WTC11 (cell line): ENCODE measurements at regions not wholly inside any gene's neighbourhood (a gene's known extent, or its start where the extent isn't known, plus 50 kb on each side); places are given as distances from the start of the nearest gene placed in this dataset.

Source experiments
- ATAC-seq: fragments of 200-7000 bp; cut with Tn5 transposase; 2 replicates; pipeline ENCODE4 v1.10.0; 2021; ENCODE audit warnings: mild to moderate bottlenecking, moderate library complexity
- CTCF ChIA-PET: fragments of 300-600 bp; sonication (Branson Sonifier 250); formaldehyde crosslinking; loops from one replicate; lab custom pipeline; 2021; ENCODE audit warnings: antibody characterized with exemption; lab: Charles Lee
- POLR2A ChIA-PET: fragments of 350-600 bp; sonication (Branson Sonifier 250); formaldehyde crosslinking; loops from one replicate; lab custom pipeline; 2021; ENCODE audit warnings: antibody characterized with exemption; lab: Charles Lee
- DNase-seq: peaks from one replicate; pipeline ENCODE4 v3.0.0; 2021; ENCODE audit warnings: low spot score
- H3K27ac Mint-ChIP-seq: 2 replicates; pipeline ENCODE4 v1.8.0; 2021; ENCODE audit warnings: mixed read lengths
- H3K27me3 Mint-ChIP-seq: 2 replicates; pipeline ENCODE4 v1.8.0; 2021; ENCODE audit warnings: low read depth, mild to moderate bottlenecking, moderate library complexity, mixed read lengths
- H3K36me3 Mint-ChIP-seq: 2 replicates; pipeline ENCODE4 v1.8.0; 2021; ENCODE audit warnings: mixed read lengths
- H3K4me1 Mint-ChIP-seq: 2 replicates; pipeline ENCODE4 v1.8.0; 2022; ENCODE audit warnings: mixed read lengths
- H3K4me3 Mint-ChIP-seq: 2 replicates; pipeline ENCODE4 v1.8.0; 2021; ENCODE audit warnings: mild to moderate bottlenecking, moderate library complexity, mixed read lengths
- H3K9me3 Mint-ChIP-seq: 2 replicates; pipeline ENCODE4 v1.8.0; 2021; ENCODE audit warnings: mixed read lengths
- GABPB1 ChIP-seq: sonication (generic); formaldehyde crosslinking; IDR thresholded peaks from 2 replicates; pipeline ENCODE4 v1.8.1; 2023; ENCODE audit warnings: mild to moderate bottlenecking, missing genetic modification reagents
- GTF2I ChIP-seq: fragments of 250-450 bp; sonication (Bioruptor Pico); conservative IDR thresholded peaks from 2 replicates; pipeline ENCODE4 v1.4.0; 2021; ENCODE audit warnings: mild to moderate bottlenecking
- IRF2 ChIP-seq: sonication (generic); formaldehyde crosslinking; IDR thresholded peaks from 2 replicates; pipeline ENCODE4 v1.8.0; 2022; ENCODE audit warnings: low read depth, missing genetic modification reagents, borderline replicate concordance
- JUN ChIP-seq: sonication (generic); formaldehyde crosslinking; IDR thresholded peaks from 2 replicates; pipeline ENCODE4 v1.8.0; 2023; ENCODE audit warnings: mild to moderate bottlenecking, missing genetic modification reagents
- MXD4 ChIP-seq: fragments of 250-450 bp; sonication (Bioruptor Pico); IDR thresholded peaks from 2 replicates; pipeline ENCODE4 v1.8.0; 2021; ENCODE audit warnings: mild to moderate bottlenecking, moderate library complexity, borderline replicate concordance
- MYBL2 ChIP-seq: sonication (generic); formaldehyde crosslinking; IDR thresholded peaks from 2 replicates; pipeline ENCODE4 v1.8.1; 2023; ENCODE audit warnings: mild to moderate bottlenecking, moderate library complexity, missing genetic modification reagents
- PRRX2 ChIP-seq: fragments of 250-450 bp; sonication (Bioruptor Pico); IDR thresholded peaks from 2 replicates; pipeline ENCODE4 v1.8.0; 2021; ENCODE audit warnings: mild to moderate bottlenecking
- SMAD3 ChIP-seq: sonication (generic); formaldehyde crosslinking; IDR thresholded peaks from 2 replicates; pipeline ENCODE4 v1.8.0; 2022; ENCODE audit warnings: missing genetic modification reagents, mild to moderate bottlenecking, borderline replicate concordance
- TF ChIP-seq, protein P1 (sequence below): sonication (generic); formaldehyde crosslinking; IDR thresholded peaks from 2 replicates; pipeline ENCODE4 v1.8.0; 2022; ENCODE audit warnings: missing genetic modification reagents
- TF ChIP-seq, protein P2 (sequence below): sonication (generic); formaldehyde crosslinking; IDR thresholded peaks from 2 replicates; pipeline ENCODE4 v1.8.0; 2022; ENCODE audit warnings: mild to moderate bottlenecking, missing genetic modification reagents
- TF ChIP-seq, protein P3 (sequence below): fragments of 250-450 bp; sonication (Bioruptor Pico); IDR thresholded peaks from 2 replicates; pipeline ENCODE4 v1.9.0; 2021; ENCODE audit warnings: mild to moderate bottlenecking
- TF ChIP-seq, protein P4 (sequence below): fragments of 250-450 bp; sonication (Bioruptor Pico); IDR thresholded peaks from 2 replicates; pipeline ENCODE4 v1.9.0; 2021; ENCODE audit warnings: mild to moderate bottlenecking
- TF ChIP-seq, protein P5 (sequence below): fragments of 250-450 bp; sonication (Bioruptor Pico); conservative IDR thresholded peaks from 2 replicates; pipeline ENCODE4 v1.9.0; 2021; ENCODE audit warnings: mild to moderate bottlenecking
- TF ChIP-seq, protein P6 (sequence below): sonication (generic); formaldehyde crosslinking; IDR thresholded peaks from 2 replicates; pipeline ENCODE4 v1.8.1; 2023; ENCODE audit warnings: mild to moderate bottlenecking, missing genetic modification reagents, borderline replicate concordance

DNA sequence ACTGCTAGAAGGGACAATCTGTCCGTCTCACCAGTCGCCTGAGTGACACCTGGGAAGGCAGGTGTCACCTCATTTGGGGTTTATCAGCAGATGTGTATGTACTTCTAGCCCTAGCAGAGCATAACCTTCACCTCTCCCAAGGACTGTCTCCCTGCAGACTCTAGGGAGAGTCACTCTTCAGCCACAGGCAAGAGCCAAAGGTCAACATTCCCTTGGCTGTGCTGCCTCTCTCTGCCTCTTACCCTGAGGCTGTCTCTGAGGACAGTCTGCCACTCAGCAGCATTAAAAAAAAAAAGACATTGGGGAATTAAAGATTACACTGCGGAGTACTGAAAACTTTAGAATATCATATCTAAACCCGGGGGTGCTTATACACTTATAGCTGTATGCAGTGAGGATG, 377.7 kb upstream of the FZD8 start:
- no peak overlapping the region for H3K27ac Mint-ChIP-seq

DNA sequence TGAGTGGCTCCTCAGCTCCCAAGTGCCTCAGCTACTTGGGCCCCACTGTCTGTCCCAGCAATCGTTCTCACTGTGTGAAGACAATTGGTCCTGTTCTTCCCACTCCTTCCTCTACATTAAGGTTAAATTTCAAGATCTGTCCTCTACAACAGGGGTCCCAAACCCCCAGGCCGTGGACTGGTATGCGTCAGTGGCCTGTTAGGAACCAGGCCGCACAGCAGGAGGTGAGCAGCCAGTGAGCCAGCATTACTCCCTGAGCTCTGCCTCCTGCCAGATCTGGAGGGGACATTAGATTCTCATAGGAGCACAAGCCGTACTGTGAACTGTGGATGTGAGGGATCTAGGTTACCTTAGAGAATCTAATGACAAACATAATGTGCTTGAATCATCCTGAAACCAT, 376.9 kb upstream of the FZD8 start:
- no peaks in the 10 kb centered on the region; the same call in 1 of the 2 replicates for H3K27me3 Mint-ChIP-seq
- no peak for ATAC-seq
- POLR2A ChIA-PET, result no interaction called here
- H3K4me1 Mint-ChIP-seq, result peaks cover 9% of the 10 kb centered on the region
- no peak for TF ChIP-seq MXD4 (CRISPR knock-in tag)
- TF ChIP-seq, protein P1, sequence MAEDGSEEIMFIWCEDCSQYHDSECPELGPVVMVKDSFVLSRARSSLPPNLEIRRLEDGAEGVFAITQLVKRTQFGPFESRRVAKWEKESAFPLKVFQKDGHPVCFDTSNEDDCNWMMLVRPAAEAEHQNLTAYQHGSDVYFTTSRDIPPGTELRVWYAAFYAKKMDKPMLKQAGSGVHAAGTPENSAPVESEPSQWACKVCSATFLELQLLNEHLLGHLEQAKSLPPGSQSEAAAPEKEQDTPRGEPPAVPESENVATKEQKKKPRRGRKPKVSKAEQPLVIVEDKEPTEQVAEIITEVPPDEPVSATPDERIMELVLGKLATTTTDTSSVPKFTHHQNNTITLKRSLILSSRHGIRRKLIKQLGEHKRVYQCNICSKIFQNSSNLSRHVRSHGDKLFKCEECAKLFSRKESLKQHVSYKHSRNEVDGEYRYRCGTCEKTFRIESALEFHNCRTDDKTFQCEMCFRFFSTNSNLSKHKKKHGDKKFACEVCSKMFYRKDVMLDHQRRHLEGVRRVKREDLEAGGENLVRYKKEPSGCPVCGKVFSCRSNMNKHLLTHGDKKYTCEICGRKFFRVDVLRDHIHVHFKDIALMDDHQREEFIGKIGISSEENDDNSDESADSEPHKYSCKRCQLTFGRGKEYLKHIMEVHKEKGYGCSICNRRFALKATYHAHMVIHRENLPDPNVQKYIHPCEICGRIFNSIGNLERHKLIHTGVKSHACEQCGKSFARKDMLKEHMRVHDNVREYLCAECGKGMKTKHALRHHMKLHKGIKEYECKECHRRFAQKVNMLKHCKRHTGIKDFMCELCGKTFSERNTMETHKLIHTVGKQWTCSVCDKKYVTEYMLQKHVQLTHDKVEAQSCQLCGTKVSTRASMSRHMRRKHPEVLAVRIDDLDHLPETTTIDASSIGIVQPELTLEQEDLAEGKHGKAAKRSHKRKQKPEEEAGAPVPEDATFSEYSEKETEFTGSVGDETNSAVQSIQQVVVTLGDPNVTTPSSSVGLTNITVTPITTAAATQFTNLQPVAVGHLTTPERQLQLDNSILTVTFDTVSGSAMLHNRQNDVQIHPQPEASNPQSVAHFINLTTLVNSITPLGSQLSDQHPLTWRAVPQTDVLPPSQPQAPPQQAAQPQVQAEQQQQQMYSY (CRISPR knock-in tag), result no peak
- TF ChIP-seq, all 79 proteins: peak for 0
- DNase-seq, result peak; percentile 30
- Mint-ChIP-seq H3K36me3 (no peaks in the 10 kb centered on the region), H3K4me3 (no peak overlapping the region), H3K27ac (no peak overlapping the region), H3K9me3 (no peaks in the 10 kb centered on the region)
- CTCF ChIA-PET, result interaction anchor here (0.8 kb wide), 1 partner anchor 23 kb away, joined by 4 read pairs; no protein-coding TSS in a partner anchor

More for the DNA sequence above, 377.7 kb upstream of the FZD8 start:
- no peak for ATAC-seq
- ChIA-PET CTCF (no interaction called here), POLR2A (no interaction called here)
- Mint-ChIP-seq H3K4me3 (no peak overlapping the region), H3K36me3 (no peaks in the 10 kb centered on the region), H3K27me3 (no peaks in the 10 kb centered on the region; the same call in 1 of the 2 replicates), H3K4me1 (peaks cover 4% of the 10 kb centered on the region)
- DNase-seq, result no peak
- TF ChIP-seq MYBL2 (CRISPR knock-in tag) (no peak), SMAD3 (no peak), JUN (CRISPR knock-in tag) (no peak), GTF2I (CRISPR knock-in tag) (no peak), PRRX2 (no peak), IRF2 (CRISPR knock-in tag) (no peak), GABPB1 (CRISPR knock-in tag) (no peak)
- TF ChIP-seq, protein P2, sequence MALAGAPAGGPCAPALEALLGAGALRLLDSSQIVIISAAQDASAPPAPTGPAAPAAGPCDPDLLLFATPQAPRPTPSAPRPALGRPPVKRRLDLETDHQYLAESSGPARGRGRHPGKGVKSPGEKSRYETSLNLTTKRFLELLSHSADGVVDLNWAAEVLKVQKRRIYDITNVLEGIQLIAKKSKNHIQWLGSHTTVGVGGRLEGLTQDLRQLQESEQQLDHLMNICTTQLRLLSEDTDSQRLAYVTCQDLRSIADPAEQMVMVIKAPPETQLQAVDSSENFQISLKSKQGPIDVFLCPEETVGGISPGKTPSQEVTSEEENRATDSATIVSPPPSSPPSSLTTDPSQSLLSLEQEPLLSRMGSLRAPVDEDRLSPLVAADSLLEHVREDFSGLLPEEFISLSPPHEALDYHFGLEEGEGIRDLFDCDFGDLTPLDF, result no peak
- TF ChIP-seq, protein P3, sequence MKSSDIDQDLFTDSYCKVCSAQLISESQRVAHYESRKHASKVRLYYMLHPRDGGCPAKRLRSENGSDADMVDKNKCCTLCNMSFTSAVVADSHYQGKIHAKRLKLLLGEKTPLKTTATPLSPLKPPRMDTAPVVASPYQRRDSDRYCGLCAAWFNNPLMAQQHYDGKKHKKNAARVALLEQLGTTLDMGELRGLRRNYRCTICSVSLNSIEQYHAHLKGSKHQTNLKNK (CRISPR knock-in tag), result no peak
- TF ChIP-seq, protein P4, sequence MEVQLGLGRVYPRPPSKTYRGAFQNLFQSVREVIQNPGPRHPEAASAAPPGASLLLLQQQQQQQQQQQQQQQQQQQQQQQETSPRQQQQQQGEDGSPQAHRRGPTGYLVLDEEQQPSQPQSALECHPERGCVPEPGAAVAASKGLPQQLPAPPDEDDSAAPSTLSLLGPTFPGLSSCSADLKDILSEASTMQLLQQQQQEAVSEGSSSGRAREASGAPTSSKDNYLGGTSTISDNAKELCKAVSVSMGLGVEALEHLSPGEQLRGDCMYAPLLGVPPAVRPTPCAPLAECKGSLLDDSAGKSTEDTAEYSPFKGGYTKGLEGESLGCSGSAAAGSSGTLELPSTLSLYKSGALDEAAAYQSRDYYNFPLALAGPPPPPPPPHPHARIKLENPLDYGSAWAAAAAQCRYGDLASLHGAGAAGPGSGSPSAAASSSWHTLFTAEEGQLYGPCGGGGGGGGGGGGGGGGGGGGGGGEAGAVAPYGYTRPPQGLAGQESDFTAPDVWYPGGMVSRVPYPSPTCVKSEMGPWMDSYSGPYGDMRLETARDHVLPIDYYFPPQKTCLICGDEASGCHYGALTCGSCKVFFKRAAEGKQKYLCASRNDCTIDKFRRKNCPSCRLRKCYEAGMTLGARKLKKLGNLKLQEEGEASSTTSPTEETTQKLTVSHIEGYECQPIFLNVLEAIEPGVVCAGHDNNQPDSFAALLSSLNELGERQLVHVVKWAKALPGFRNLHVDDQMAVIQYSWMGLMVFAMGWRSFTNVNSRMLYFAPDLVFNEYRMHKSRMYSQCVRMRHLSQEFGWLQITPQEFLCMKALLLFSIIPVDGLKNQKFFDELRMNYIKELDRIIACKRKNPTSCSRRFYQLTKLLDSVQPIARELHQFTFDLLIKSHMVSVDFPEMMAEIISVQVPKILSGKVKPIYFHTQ (CRISPR knock-in tag), result no peak
- TF ChIP-seq, protein P5, sequence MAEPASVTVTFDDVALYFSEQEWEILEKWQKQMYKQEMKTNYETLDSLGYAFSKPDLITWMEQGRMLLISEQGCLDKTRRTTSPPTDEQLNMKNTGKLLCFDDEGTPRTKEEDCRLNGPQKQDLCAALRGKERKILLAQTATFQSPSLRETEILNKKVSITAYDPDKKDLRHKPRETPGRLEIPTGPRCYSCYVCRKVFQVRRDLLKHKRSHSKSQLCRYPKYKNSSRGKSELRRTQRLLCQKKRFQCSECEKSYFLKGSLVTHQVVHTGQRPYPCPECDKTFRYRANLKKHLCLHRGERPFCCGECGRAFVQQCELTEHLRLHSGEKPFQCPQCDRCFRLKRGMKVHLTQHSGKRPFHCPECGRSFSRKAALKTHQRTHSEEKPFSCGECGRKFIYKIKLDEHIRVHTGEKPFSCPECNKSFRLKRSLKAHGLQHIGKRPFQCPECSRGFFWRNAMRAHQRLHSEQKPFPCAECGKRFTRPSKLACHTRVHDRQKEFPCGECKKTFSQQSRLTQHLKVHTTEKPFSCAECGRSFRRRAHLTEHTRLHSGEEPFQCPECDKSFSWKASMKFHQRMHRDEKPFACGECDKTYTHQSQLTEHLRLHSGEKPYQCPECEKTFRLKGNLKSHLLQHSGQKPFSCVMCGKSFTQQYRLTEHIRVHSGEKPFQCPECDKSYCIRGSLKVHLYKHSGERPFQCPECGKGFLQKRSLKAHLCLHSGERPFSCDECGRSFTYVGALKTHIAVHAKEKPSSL, result no peak
- TF ChIP-seq, protein P6, sequence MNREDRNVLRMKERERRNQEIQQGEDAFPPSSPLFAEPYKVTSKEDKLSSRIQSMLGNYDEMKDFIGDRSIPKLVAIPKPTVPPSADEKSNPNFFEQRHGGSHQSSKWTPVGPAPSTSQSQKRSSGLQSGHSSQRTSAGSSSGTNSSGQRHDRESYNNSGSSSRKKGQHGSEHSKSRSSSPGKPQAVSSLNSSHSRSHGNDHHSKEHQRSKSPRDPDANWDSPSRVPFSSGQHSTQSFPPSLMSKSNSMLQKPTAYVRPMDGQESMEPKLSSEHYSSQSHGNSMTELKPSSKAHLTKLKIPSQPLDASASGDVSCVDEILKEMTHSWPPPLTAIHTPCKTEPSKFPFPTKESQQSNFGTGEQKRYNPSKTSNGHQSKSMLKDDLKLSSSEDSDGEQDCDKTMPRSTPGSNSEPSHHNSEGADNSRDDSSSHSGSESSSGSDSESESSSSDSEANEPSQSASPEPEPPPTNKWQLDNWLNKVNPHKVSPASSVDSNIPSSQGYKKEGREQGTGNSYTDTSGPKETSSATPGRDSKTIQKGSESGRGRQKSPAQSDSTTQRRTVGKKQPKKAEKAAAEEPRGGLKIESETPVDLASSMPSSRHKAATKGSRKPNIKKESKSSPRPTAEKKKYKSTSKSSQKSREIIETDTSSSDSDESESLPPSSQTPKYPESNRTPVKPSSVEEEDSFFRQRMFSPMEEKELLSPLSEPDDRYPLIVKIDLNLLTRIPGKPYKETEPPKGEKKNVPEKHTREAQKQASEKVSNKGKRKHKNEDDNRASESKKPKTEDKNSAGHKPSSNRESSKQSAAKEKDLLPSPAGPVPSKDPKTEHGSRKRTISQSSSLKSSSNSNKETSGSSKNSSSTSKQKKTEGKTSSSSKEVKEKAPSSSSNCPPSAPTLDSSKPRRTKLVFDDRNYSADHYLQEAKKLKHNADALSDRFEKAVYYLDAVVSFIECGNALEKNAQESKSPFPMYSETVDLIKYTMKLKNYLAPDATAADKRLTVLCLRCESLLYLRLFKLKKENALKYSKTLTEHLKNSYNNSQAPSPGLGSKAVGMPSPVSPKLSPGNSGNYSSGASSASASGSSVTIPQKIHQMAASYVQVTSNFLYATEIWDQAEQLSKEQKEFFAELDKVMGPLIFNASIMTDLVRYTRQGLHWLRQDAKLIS (CRISPR knock-in tag), result no peak
- TF ChIP-seq, all 79 proteins: peak for 0
- no peaks in the 10 kb centered on the region; the same call in 1 of the 2 replicates for H3K9me3 Mint-ChIP-seq
